ENCODE measurements at regions not wholly inside any gene's neighbourhood (a gene's known extent, or its start where the extent isn't known, plus 50 kb on each side); places are given as distances from the start of the nearest gene placed in this dataset.
"Not testable (repeated sequence)": the region's sequence is repeated elsewhere in the genome, so short reads cannot be mapped to it uniquely, and the experiment has no call there.

GRCh38 chr5:143519215-143519614 lies 115.7 kb upstream of the NR3C1 start:
- DNase-seq = not testable (repeated sequence)

GRCh38 chr5:143517824-143518223 lies 114.3 kb upstream of the NR3C1 start:
- not testable (repeated sequence) for DNase-seq

- no peak for DNase-seq
These were observed 112.8 kb upstream of the NR3C1 start for GRCh38 chr5:143516249-143516648.

GRCh38 chr5:143515829-143516228 lies 112.3 kb upstream of the NR3C1 start:
- DNase-seq = no peak

GRCh38 chr5:143514616-143515335 lies 111.3 kb upstream of the NR3C1 start:
- no peak for DNase-seq

GRCh38 chr5:143513720-143514119 lies 110.2 kb upstream of the NR3C1 start:
- no peak for DNase-seq

- DNase-seq = no peak
These were observed 108.2 kb upstream of the NR3C1 start for GRCh38 chr5:143511736-143512135.

- no peak for DNase-seq
These were observed 106.3 kb upstream of the NR3C1 start for GRCh38 chr5:143509758-143510221.

GRCh38 chr5:143506836-143507552 lies 103.5 kb upstream of the NR3C1 start:
- no peak for DNase-seq

- DNase-seq = no peak
These were observed 102.4 kb upstream of the NR3C1 start for GRCh38 chr5:143505934-143506333.

GRCh38 chr5:143505354-143505753 lies 101.9 kb upstream of the NR3C1 start:
- DNase-seq = no peak

- DNase-seq = no peak
These were observed 98.0 kb upstream of the NR3C1 start for GRCh38 chr5:143501310-143502044.

- no peak for DNase-seq
These were observed 96.1 kb upstream of the NR3C1 start for GRCh38 chr5:143499480-143500114.

- no peak for DNase-seq
These were observed 95.3 kb upstream of the NR3C1 start for GRCh38 chr5:143498821-143499220.

GRCh38 chr5:143497749-143498148 lies 94.3 kb upstream of the NR3C1 start:
- DNase-seq = no peak

GRCh38 chr5:143496943-143497342 lies 93.5 kb upstream of the NR3C1 start:
- DNase-seq = no peak

GRCh38 chr5:143495821-143496275 lies 92.4 kb upstream of the NR3C1 start:
- no peak for DNase-seq

- no peak for DNase-seq
These were observed 91.6 kb upstream of the NR3C1 start for GRCh38 chr5:143495110-143495509.

GRCh38 chr5:143494595-143494994 lies 91.1 kb upstream of the NR3C1 start:
- no peak for DNase-seq

GRCh38 chr5:143494162-143494561 lies 90.7 kb upstream of the NR3C1 start:
- no peak for DNase-seq

- no peak for DNase-seq
These were observed 89.3 kb upstream of the NR3C1 start for GRCh38 chr5:143492783-143493182.

GRCh38 chr5:143491646-143492045 lies 88.2 kb upstream of the NR3C1 start:
- DNase-seq = no peak

- DNase-seq = no peak
These were observed 84.9 kb upstream of the NR3C1 start for GRCh38 chr5:143488381-143488780.
